H1 (cell line): ENCODE measurements at regions not wholly inside any gene's neighbourhood (a gene's known extent, or its start where the extent isn't known, plus 50 kb on each side); places are given as distances from the start of the nearest gene placed in this dataset.

Experiments
- CTCF ChIA-PET: fragments of 300-600 bp; sonication (Branson Sonifier 250); formaldehyde crosslinking; loops from one replicate; lab custom pipeline; 2021; ENCODE audit not compliant: partially characterized antibody; lab: Charles Lee
- POLR2A ChIA-PET: fragments of 300-600 bp; sonication (Branson Sonifier 250); formaldehyde crosslinking; loops from one replicate; lab custom pipeline; 2021; ENCODE audit warnings: inconsistent platforms; ENCODE audit not compliant: partially characterized antibody; lab: Charles Lee
- DNase-seq, 2 experiments: peaks; one replicate each; pipeline versions ENCODE4 v3.0.0 to v3.0.0-alpha.2; 2010 to 2022; ENCODE audit warnings: low spot score in 2 of 2, low read depth in 1 of 2, mixed read lengths in 1 of 2
- FAIRE-seq: peaks from 2 replicates; lab custom pipeline; 2011; peaks lifted over from hg19 to GRCh38; lab: Jason Lieb, UNC
- H2AFZ ChIP-seq: 2 replicates; pipeline ENCODE4 v1.8.1; 2012; ENCODE audit warnings: low read length, inconsistent platforms
- H2AK5ac ChIP-seq: 2 replicates; pipeline ENCODE4 v1.6.1; 2013; ENCODE audit warnings: low read depth, low read length
- H2BK120ac ChIP-seq: replicated peaks from 2 replicates; pipeline ENCODE3; 2013; ENCODE audit warnings: low read depth, low read length, inconsistent platforms
- H2BK12ac ChIP-seq: 2 replicates; pipeline ENCODE4 v1.6.1; 2013; ENCODE audit warnings: low read depth, low read length
- H2BK15ac ChIP-seq: 2 replicates; pipeline ENCODE4 v1.6.1; 2013; ENCODE audit warnings: low read length
- H2BK20ac ChIP-seq: 2 replicates; pipeline ENCODE4 v1.6.1; 2013; ENCODE audit warnings: low read length
- H2BK5ac ChIP-seq: 2 replicates; pipeline ENCODE4 v1.6.1; 2013; ENCODE audit warnings: low read depth, low read length
- H3K14ac ChIP-seq: 2 replicates; pipeline ENCODE4 v1.6.1; 2013; ENCODE audit warnings: inconsistent platforms; ENCODE audit not compliant: insufficient read length
- H3K18ac ChIP-seq: 2 replicates; pipeline ENCODE4 v1.6.1; 2013; ENCODE audit warnings: low read length; ENCODE audit errors: extremely low read depth
- H3K23ac ChIP-seq: 2 replicates; pipeline ENCODE4 v1.6.1; 2013; ENCODE audit warnings: inconsistent platforms; ENCODE audit not compliant: insufficient read length
- H3K23me2 ChIP-seq: 2 replicates; pipeline ENCODE4 v1.6.1; 2013; ENCODE audit warnings: low read depth, low read length
- H3K27ac ChIP-seq: 2 replicates; pipeline ENCODE4 v1.6.1; 2011; ENCODE audit warnings: low read depth, low read length, inconsistent platforms
- H3K27me3 ChIP-seq, 4 experiments: replicated peaks in 1 of 4; 1 replicate in 1 of 4; 2 replicates in 3 of 4; pipeline versions ENCODE4 v1.6.1 to v1.8.1; 2011 to 2013; ENCODE audit warnings: low read length in 3 of 4, mild to moderate bottlenecking in 3 of 4, inconsistent platforms in 2 of 4, mixed read lengths in 2 of 4, moderate library complexity in 1 of 4; ENCODE audit not compliant: control insufficient read depth in 3 of 4, insufficient read depth in 3 of 4; ENCODE audit errors: extremely low read depth in 1 of 4
- H3K36me3 ChIP-seq, 4 experiments: 2 replicates each; pipeline versions ENCODE4 v1.6.1 to v1.8.1; 2011 to 2013; ENCODE audit warnings: mild to moderate bottlenecking in 4 of 4, low read length in 3 of 4, moderate library complexity in 2 of 4, control low read depth in 1 of 4, inconsistent platforms in 1 of 4; ENCODE audit not compliant: insufficient read depth in 4 of 4, control insufficient read depth in 2 of 4
- H3K4ac ChIP-seq: replicated peaks from 2 replicates; pipeline ENCODE3; 2013; ENCODE audit warnings: low read length, low read depth, mixed read lengths, inconsistent platforms; ENCODE audit not compliant: insufficient read length
- H3K4me1 ChIP-seq, 4 experiments: replicated peaks in 1 of 4; 1 replicate in 1 of 4; 2 replicates in 3 of 4; pipeline versions ENCODE4 v1.6.1 to v1.8.1; 2011 to 2013; ENCODE audit warnings: low read length in 3 of 4, inconsistent platforms in 2 of 4, mixed read lengths in 1 of 4; ENCODE audit not compliant: insufficient read depth in 4 of 4, control insufficient read depth in 3 of 4
- H3K4me2 ChIP-seq, 2 experiments: 2 replicates each; pipeline versions ENCODE4 v1.6.1 to v1.8.1; 2011 to 2013; ENCODE audit warnings: low read depth in 2 of 2, low read length in 2 of 2, control low read depth in 1 of 2, inconsistent platforms in 1 of 2, mild to moderate bottlenecking in 1 of 2; ENCODE audit not compliant: insufficient read depth in 1 of 2
- H3K4me3 ChIP-seq, 4 experiments: fragments of 200-600, 300-600 bp in 1 of 4; sonication (generic), shearing (Covaris generic), sonication (Bioruptor Twin) in 1 of 4; 2 replicates each; pipeline versions ENCODE4 v1.5.1 to v1.8.1; 2011 to 2016; ENCODE audit warnings: low read length in 4 of 4, low read depth in 3 of 4, control low read depth in 2 of 4, inconsistent platforms in 2 of 4, mild to moderate bottlenecking in 2 of 4, mixed read lengths in 1 of 4, moderate library complexity in 1 of 4; ENCODE audit not compliant: insufficient read depth in 2 of 4; ENCODE audit errors: extremely low read depth in 1 of 4
- H3K56ac ChIP-seq: replicated peaks from 2 replicates; pipeline ENCODE3; 2013; ENCODE audit warnings: low read depth, mild to moderate bottlenecking, mixed read lengths, low read length, inconsistent platforms; ENCODE audit not compliant: insufficient read length
- H3K79me1 ChIP-seq: 2 replicates; pipeline ENCODE4 v1.6.1; 2013; ENCODE audit warnings: low read depth, low read length, control low read depth
- H3K79me2 ChIP-seq, 2 experiments: 2 replicates each; pipeline versions ENCODE4 v1.6.1 to v1.8.1; 2012 to 2013; ENCODE audit warnings: low read length in 2 of 2, mild to moderate bottlenecking in 2 of 2, inconsistent platforms in 1 of 2; ENCODE audit not compliant: insufficient read depth in 2 of 2, control insufficient read depth in 1 of 2
- H3K9ac ChIP-seq, 4 experiments: replicated peaks in 1 of 4; 1 replicate in 1 of 4; 2 replicates in 3 of 4; pipeline versions ENCODE4 v1.6.1 to v1.8.1; 2011 to 2013; ENCODE audit warnings: low read depth in 3 of 4, low read length in 3 of 4, control low read depth in 2 of 4, mild to moderate bottlenecking in 2 of 4, moderate library complexity in 2 of 4, inconsistent platforms in 1 of 4; ENCODE audit errors: extremely low read depth in 1 of 4
- H3K9me3 ChIP-seq, 2 experiments: 2 replicates each; pipeline versions ENCODE4 v1.6.1 to v1.8.1; 2012 to 2013; ENCODE audit warnings: mild to moderate bottlenecking in 2 of 2, moderate library complexity in 2 of 2, control low read depth in 1 of 2, inconsistent platforms in 1 of 2, low read depth in 1 of 2, low read length in 1 of 2, mixed read lengths in 1 of 2; ENCODE audit not compliant: insufficient read depth in 2 of 2
- H4K20me1 ChIP-seq, 2 experiments: replicated peaks in 1 of 2; 2 replicates each; pipeline versions ENCODE3 to v1.8.1; 2011 to 2013; ENCODE audit warnings: inconsistent platforms in 2 of 2, low read length in 2 of 2, mild to moderate bottlenecking in 1 of 2; ENCODE audit not compliant: insufficient read depth in 2 of 2, control insufficient read depth in 1 of 2
- H4K5ac ChIP-seq: 2 replicates; pipeline ENCODE4 v1.6.1; 2013; ENCODE audit warnings: low read length, low read depth, mixed read lengths, inconsistent platforms; ENCODE audit not compliant: insufficient read length
- H4K8ac ChIP-seq: 2 replicates; pipeline ENCODE4 v1.8.0; 2013; ENCODE audit warnings: mild to moderate bottlenecking, moderate library complexity, low read length, inconsistent platforms; ENCODE audit not compliant: insufficient read depth; ENCODE audit errors: extremely low read depth
- H4K91ac ChIP-seq: replicated peaks from 2 replicates; pipeline ENCODE3; 2013; ENCODE audit warnings: low read length, mixed read lengths, inconsistent platforms; ENCODE audit not compliant: insufficient read length
- RAD21 ChIP-seq, 2 experiments: IDR thresholded peaks in 1 of 2; conservative IDR thresholded peaks in 1 of 2; 2 replicates each; pipeline ENCODE4 v1.6.1; 2011; ENCODE audit warnings: low read depth in 2 of 2, low read length in 2 of 2, improper control_type of control experiment in 1 of 2, inconsistent platforms in 1 of 2, mild to moderate bottlenecking in 1 of 2, moderate library complexity in 1 of 2
- TAF1 ChIP-seq: IDR thresholded peaks from 2 replicates; pipeline ENCODE4 v1.6.1; 2011; ENCODE audit warnings: mild to moderate bottlenecking, low read depth, low read length
- WGBS, 2 experiments: shearing (Covaris generic) in 1 of 2; methylation state at CpG; one replicate each; pipeline versions ENCODE4 v1.1.6 to v1.1.7; 2013 to 2015; ENCODE audit warnings: low lambda C conversion rate in 2 of 2, mixed read lengths in 2 of 2, inconsistent platforms in 1 of 2, low coverage in 1 of 2, missing lambda C conversion rate in 1 of 2; ENCODE audit not compliant: insufficient replicate concordance in 2 of 2, insufficient coverage in 1 of 2, insufficient read length in 1 of 2; ENCODE audit errors: extremely low coverage in 1 of 2, missing lambda C conversion rate in 1 of 2; 5-methylcytosine and 5-hydroxymethylcytosine counted together

GRCh38 chr13:40340368-40341095, 325.9 kb downstream of the FOXO1 start:
- H3K27ac ChIP-seq = no peak overlapping the region

More at GRCh38 chr13:40340368-40341095, 325.9 kb downstream of the FOXO1 start:
- H3K27me3 ChIP-seq = peaks cover 0 to 16% (median 10%) of the 10 kb centered on the region in 4 experiments; a peak in 5 of 7 replicates
- H3K36me3 ChIP-seq = no peaks in the 10 kb centered on the region
- ChIA-PET CTCF (interaction anchor here (1.3 kb wide), 1 partner anchor 8 kb away, joined by 3 read pairs; no protein-coding TSS in a partner anchor), POLR2A (no interaction called here)
- no peak overlapping the region for H4K8ac ChIP-seq
- H4K91ac ChIP-seq = no peak overlapping the region
- H3K23ac ChIP-seq = no peak overlapping the region
- 83% methylated on average over 6 of the region's 6 CpGs; no CpG with 5 or more reads in 1 of the 2 experiments for WGBS, 2 experiments
- H3K79me1 ChIP-seq = no peaks in the 10 kb centered on the region
- no peak overlapping the region for H3K4ac ChIP-seq
- no peak overlapping the region for H4K5ac ChIP-seq
- no peaks in the 10 kb centered on the region for H3K79me2 ChIP-seq
- no peaks in the 10 kb centered on the region for H3K9me3 ChIP-seq
- no peak overlapping the region for H3K9ac ChIP-seq
- no peaks in the 10 kb centered on the region for H4K20me1 ChIP-seq
- H3K4me1 ChIP-seq = peaks cover 7 to 19% (median 15%) of the 10 kb centered on the region in 4 experiments; a peak in 6 of 7 replicates
- TF ChIP-seq TAF1 = no peak
- TF ChIP-seq RAD21 (IDR thresholded peaks at IDR 0.05 in 1 of 2, conservative IDR thresholded peaks at IDR 0.05 in 1 of 2; ENCODE audit: low read depth in 2 of 2, low read length in 2 of 2) = peak in 1 of 2 experiments; percentile 14; a peak in 1 of 4 replicates
- no peak for DNase-seq
- no peak overlapping the region for H3K4me3 ChIP-seq
- no peaks in the 10 kb centered on the region for H3K23me2 ChIP-seq
- no peak overlapping the region for H3K56ac ChIP-seq
- H2BK20ac ChIP-seq = peak overlapping the region; percentile 38; the same call in 1 of the 2 replicates
- H3K18ac ChIP-seq = no peak overlapping the region
- peak overlapping the region in 1 of 2 experiments; percentile 27; a peak in 1 of 4 replicates for H3K4me2 ChIP-seq
- peak overlapping the region; percentile 24; the same call in 1 of the 2 replicates for H2AK5ac ChIP-seq
- no peak overlapping the region for H3K14ac ChIP-seq
- H2BK5ac ChIP-seq = peak overlapping the region; percentile 64; the same call in 1 of the 2 replicates
- FAIRE-seq = no peak
- H2BK120ac ChIP-seq = no peak overlapping the region
- peak overlapping the region; percentile 45 for H2BK12ac ChIP-seq
- H2AFZ ChIP-seq = no peak overlapping the region
- H2BK15ac ChIP-seq = 0 out of 2 replicates have a peak overlapping the region, but pooled peaks have one; percentile 21
